ENCODE measurements at regions not wholly inside any gene's neighbourhood (a gene's known extent, or its start where the extent isn't known, plus 50 kb on each side); places are given as distances from the start of the nearest gene placed in this dataset.

DNA sequence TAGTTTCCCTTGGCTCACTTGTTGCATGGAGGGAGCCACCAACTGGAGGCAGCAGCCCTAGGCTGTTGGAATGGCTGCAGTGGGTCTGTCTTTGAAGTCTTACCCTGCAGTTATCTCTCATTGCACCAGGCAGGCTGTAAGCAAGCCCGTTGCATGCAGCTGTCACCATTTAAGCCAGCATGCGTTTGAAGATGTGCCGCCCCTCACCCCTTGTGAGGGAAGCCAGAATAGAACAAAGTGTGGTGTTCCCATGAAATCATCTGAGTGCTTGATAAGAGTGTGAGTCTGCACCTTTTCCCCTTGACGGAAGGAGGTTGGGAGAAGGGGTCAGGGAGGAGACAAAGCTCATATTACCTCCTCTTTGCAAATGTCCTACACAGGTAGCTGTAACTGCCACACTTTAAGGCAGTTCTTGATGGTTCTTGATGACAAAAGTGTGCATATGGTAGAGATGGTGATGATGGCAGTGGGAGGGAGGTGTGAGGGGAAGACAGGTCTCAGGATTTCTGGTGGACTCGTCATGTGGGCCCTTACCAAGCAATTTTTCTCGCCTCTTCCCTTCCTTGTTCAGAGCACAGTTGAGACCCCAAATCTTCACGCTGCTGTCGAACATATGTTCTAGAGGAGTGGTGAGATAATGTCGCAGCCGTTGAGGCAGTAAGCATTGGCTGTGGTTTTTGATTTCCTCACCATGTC, 191.4 kb upstream of the LEF1 start:
- H3K36me3 ChIP-seq (ENCODE audit: low read depth) = no peaks in the 10 kb centered on the region
- no peaks in the 10 kb centered on the region for H3K9me3 ChIP-seq (ENCODE audit: severe bottlenecking)
- no peak for ATAC-seq (ENCODE audit: low read depth)
- no peak overlapping the region for H3K27ac ChIP-seq (ENCODE audit: poor library complexity, severe bottlenecking)
- no peak for DNase-seq (ENCODE audit: low spot score)
- H3K27me3 ChIP-seq (ENCODE audit: insufficient read depth, poor library complexity, severe bottlenecking) = no peaks in the 10 kb centered on the region
- no peaks in the 10 kb centered on the region for H3K4me1 ChIP-seq (ENCODE audit: insufficient read depth, poor library complexity, severe bottlenecking)
- no peak overlapping the region for H3K4me3 ChIP-seq (ENCODE audit: severe bottlenecking)
- TF ChIP-seq, protein P1, sequence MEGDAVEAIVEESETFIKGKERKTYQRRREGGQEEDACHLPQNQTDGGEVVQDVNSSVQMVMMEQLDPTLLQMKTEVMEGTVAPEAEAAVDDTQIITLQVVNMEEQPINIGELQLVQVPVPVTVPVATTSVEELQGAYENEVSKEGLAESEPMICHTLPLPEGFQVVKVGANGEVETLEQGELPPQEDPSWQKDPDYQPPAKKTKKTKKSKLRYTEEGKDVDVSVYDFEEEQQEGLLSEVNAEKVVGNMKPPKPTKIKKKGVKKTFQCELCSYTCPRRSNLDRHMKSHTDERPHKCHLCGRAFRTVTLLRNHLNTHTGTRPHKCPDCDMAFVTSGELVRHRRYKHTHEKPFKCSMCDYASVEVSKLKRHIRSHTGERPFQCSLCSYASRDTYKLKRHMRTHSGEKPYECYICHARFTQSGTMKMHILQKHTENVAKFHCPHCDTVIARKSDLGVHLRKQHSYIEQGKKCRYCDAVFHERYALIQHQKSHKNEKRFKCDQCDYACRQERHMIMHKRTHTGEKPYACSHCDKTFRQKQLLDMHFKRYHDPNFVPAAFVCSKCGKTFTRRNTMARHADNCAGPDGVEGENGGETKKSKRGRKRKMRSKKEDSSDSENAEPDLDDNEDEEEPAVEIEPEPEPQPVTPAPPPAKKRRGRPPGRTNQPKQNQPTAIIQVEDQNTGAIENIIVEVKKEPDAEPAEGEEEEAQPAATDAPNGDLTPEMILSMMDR (IDR thresholded peaks at IDR 0.05; ENCODE audit: poor library complexity, severe bottlenecking) = no peak

DNA sequence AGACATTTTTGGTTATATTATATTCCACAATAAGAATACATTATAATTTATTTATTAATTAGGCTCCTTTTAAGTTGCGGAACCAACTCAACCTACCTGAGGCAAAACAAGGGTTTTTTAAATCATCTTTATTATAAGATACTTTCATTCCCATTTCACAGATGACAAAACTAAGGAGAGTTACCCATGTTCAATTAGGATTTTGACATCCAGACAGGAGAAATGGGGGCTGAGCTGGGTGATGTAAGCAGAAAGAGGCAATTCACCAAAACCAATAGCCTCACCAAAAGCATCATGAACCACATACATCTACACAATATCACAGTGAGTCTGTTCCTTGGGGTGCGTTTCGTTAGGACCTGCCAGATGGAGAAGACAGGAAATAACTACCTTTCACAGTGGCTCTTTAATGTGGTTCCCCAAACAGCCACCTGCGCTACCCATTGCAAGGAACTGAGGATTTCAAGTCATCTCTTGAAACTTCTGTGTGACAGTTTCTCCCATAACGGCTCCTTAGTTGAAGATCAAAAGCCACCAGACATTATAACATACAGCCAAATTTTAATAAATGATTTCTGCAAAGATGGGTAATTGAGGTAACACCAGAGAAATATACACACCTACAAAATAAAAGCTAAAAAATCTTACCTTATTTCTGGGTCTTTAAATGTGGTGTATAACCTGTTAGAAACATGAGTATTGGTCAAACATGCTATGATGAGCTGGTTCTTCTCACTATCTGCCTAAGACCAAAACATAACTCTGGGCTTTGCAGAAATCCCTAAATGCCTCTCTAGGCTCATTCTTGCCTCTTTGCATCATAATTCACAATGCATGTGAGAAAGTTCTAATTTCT, 190.6 kb upstream of the LEF1 start:
- no peak overlapping the region for H3K27ac ChIP-seq (ENCODE audit: poor library complexity, severe bottlenecking)
- no peaks in the 10 kb centered on the region for H3K4me1 ChIP-seq (ENCODE audit: insufficient read depth, poor library complexity, severe bottlenecking)
- H3K4me3 ChIP-seq (ENCODE audit: severe bottlenecking) = no peak overlapping the region
- ATAC-seq (ENCODE audit: low read depth) = no peak
- DNase-seq (ENCODE audit: low spot score) = no peak
- H3K27me3 ChIP-seq (ENCODE audit: insufficient read depth, poor library complexity, severe bottlenecking) = no peaks in the 10 kb centered on the region
- H3K9me3 ChIP-seq (ENCODE audit: severe bottlenecking) = no peaks in the 10 kb centered on the region
- TF ChIP-seq, protein P1 (IDR thresholded peaks at IDR 0.05; ENCODE audit: poor library complexity, severe bottlenecking) = no peak
- H3K36me3 ChIP-seq (ENCODE audit: low read depth) = no peaks in the 10 kb centered on the region

DNA sequence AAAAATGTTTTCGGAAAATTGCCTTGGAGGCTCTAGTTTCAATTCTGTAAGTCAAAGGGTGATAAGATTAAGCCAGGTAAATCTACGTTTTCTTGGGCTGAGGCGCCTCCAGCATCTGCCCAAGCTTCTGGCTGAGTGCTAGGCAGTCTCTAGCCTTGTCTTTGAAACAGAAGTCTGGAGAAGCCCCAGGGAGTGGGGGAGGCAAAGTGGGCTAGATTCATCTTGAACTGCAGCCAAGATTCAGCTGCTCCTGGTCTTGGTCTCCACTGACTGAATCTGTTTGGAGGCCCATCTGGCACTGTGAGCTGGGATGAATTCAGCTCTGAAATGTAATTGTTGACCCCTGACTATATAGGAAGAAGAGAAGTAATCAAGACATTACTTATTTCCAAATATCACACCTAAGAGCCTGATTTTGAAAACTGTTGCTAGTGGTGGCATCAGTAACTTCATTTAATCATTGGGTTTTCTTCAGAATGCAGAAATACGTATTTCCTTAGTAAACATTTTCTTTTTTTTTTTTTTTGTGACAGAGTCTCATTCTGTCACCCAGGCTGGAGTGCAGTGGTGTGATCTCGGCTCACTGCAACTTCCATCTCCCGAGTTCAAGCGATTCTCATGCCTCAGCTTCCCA, 187.3 kb upstream of the LEF1 start:
- no peaks in the 10 kb centered on the region for H3K27me3 ChIP-seq (ENCODE audit: insufficient read depth, poor library complexity, severe bottlenecking)
- no peaks in the 10 kb centered on the region for H3K9me3 ChIP-seq (ENCODE audit: severe bottlenecking)
- TF ChIP-seq, protein P1 (IDR thresholded peaks at IDR 0.05; ENCODE audit: poor library complexity, severe bottlenecking) = no peak
- H3K4me1 ChIP-seq (ENCODE audit: insufficient read depth, poor library complexity, severe bottlenecking) = no peaks in the 10 kb centered on the region
- ATAC-seq (ENCODE audit: low read depth) = no peak
- no peak overlapping the region for H3K27ac ChIP-seq (ENCODE audit: poor library complexity, severe bottlenecking)
- no peak overlapping the region for H3K4me3 ChIP-seq (ENCODE audit: severe bottlenecking)
- H3K36me3 ChIP-seq (ENCODE audit: low read depth) = no peaks in the 10 kb centered on the region
- DNase-seq (ENCODE audit: low spot score) = no peak

DNA sequence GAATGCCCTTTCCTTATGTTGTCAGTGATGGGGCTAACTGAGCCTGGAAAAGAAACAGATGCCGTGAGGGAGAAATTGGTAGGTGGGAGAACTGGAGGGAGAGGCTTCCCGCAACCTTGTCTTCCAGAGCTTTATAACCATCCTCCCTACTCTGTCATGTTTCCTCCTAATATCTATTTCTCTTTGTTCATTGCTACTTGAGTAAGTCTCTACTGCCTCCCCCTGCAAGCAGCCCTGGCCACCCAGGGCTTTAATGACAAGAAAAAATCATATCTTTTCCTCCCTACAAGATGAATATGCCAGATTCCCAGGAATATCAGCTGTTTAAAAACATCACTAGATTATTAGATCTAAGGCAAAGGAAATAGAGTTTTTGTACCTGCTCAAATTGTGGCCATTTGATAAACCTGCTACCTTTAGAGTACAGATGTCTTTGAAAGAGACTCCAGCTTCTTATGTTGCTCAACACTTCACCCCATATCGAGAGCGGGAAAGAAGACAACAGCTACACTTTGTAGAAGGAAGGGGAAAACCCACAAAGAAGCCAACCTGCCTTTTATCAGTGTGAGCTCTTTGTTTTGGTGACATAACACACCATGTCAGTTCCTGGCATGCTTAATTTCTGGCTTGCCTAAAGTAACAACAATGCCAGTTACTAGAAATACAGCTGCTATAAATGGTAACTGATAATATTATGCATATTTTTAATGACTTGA, 186.6 kb upstream of the LEF1 start:
- H3K27ac ChIP-seq (ENCODE audit: poor library complexity, severe bottlenecking) = no peak overlapping the region
- no peaks in the 10 kb centered on the region for H3K36me3 ChIP-seq (ENCODE audit: low read depth)
- TF ChIP-seq, protein P1 (IDR thresholded peaks at IDR 0.05; ENCODE audit: poor library complexity, severe bottlenecking) = no peak
- H3K27me3 ChIP-seq (ENCODE audit: insufficient read depth, poor library complexity, severe bottlenecking) = no peaks in the 10 kb centered on the region
- no peak for ATAC-seq (ENCODE audit: low read depth)
- H3K4me1 ChIP-seq (ENCODE audit: insufficient read depth, poor library complexity, severe bottlenecking) = no peaks in the 10 kb centered on the region
- no peaks in the 10 kb centered on the region for H3K9me3 ChIP-seq (ENCODE audit: severe bottlenecking)
- no peak overlapping the region for H3K4me3 ChIP-seq (ENCODE audit: severe bottlenecking)
- DNase-seq (ENCODE audit: low spot score) = no peak

Measured in RWPE2 (cell line).